ENCODE measurements at regions not wholly inside any gene's neighbourhood (a gene's known extent, or its start where the extent isn't known, plus 50 kb on each side); places are given as distances from the start of the nearest gene placed in this dataset.

DNA sequence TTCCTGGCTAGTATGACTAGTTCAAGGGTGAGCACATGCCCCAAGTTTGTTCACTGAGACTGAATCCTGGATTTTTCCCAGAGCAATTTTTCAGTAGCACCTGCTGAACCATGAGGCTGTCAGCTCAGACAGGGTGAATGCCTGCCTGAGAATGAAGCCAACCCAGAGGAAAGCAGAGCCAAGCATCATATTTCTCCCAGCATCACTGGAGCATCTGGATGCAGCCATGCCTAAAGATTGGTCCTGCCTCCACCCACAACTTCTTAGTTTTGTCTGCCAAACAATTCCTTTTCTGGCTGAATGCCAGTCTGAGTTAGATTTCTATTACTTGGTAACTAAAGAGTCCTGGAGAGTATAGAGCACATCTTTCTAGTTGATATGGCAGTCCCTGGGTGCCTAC lies 343.6 kb downstream of the CSNK1G3 start:
- no peak for TF ChIP-seq NRF1 (IDR thresholded peaks at IDR 0.05; ENCODE audit: low read depth, low read length)
- TF ChIP-seq, protein P1, sequence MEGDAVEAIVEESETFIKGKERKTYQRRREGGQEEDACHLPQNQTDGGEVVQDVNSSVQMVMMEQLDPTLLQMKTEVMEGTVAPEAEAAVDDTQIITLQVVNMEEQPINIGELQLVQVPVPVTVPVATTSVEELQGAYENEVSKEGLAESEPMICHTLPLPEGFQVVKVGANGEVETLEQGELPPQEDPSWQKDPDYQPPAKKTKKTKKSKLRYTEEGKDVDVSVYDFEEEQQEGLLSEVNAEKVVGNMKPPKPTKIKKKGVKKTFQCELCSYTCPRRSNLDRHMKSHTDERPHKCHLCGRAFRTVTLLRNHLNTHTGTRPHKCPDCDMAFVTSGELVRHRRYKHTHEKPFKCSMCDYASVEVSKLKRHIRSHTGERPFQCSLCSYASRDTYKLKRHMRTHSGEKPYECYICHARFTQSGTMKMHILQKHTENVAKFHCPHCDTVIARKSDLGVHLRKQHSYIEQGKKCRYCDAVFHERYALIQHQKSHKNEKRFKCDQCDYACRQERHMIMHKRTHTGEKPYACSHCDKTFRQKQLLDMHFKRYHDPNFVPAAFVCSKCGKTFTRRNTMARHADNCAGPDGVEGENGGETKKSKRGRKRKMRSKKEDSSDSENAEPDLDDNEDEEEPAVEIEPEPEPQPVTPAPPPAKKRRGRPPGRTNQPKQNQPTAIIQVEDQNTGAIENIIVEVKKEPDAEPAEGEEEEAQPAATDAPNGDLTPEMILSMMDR (IDR thresholded peaks at IDR 0.05), result no peak
- no peak for TF ChIP-seq POLR2AphosphoS5 (IDR thresholded peaks at IDR 0.05; ENCODE audit: low read depth, low read length)
- TF ChIP-seq, protein P2, sequence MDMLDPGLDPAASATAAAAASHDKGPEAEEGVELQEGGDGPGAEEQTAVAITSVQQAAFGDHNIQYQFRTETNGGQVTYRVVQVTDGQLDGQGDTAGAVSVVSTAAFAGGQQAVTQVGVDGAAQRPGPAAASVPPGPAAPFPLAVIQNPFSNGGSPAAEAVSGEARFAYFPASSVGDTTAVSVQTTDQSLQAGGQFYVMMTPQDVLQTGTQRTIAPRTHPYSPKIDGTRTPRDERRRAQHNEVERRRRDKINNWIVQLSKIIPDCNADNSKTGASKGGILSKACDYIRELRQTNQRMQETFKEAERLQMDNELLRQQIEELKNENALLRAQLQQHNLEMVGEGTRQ (IDR thresholded peaks at IDR 0.05; ENCODE audit: borderline replicate concordance, low read depth, low read length), result no peak
- TF ChIP-seq, protein P3, sequence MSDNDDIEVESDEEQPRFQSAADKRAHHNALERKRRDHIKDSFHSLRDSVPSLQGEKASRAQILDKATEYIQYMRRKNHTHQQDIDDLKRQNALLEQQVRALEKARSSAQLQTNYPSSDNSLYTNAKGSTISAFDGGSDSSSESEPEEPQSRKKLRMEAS (IDR thresholded peaks at IDR 0.05; ENCODE audit: low read depth), result no peak
- TF ChIP-seq EZH2phosphoT487 (IDR thresholded peaks at IDR 0.05; ENCODE audit: borderline replicate concordance, low read depth), result no peak
- TF ChIP-seq GATA2 (CRISPR knock-in tag; IDR thresholded peaks at IDR 0.05), result no peak
- TF ChIP-seq, protein P4, sequence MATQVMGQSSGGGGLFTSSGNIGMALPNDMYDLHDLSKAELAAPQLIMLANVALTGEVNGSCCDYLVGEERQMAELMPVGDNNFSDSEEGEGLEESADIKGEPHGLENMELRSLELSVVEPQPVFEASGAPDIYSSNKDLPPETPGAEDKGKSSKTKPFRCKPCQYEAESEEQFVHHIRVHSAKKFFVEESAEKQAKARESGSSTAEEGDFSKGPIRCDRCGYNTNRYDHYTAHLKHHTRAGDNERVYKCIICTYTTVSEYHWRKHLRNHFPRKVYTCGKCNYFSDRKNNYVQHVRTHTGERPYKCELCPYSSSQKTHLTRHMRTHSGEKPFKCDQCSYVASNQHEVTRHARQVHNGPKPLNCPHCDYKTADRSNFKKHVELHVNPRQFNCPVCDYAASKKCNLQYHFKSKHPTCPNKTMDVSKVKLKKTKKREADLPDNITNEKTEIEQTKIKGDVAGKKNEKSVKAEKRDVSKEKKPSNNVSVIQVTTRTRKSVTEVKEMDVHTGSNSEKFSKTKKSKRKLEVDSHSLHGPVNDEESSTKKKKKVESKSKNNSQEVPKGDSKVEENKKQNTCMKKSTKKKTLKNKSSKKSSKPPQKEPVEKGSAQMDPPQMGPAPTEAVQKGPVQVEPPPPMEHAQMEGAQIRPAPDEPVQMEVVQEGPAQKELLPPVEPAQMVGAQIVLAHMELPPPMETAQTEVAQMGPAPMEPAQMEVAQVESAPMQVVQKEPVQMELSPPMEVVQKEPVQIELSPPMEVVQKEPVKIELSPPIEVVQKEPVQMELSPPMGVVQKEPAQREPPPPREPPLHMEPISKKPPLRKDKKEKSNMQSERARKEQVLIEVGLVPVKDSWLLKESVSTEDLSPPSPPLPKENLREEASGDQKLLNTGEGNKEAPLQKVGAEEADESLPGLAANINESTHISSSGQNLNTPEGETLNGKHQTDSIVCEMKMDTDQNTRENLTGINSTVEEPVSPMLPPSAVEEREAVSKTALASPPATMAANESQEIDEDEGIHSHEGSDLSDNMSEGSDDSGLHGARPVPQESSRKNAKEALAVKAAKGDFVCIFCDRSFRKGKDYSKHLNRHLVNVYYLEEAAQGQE (IDR thresholded peaks at IDR 0.05; ENCODE audit: low read depth, low read length), result no peak
- no peak for TF ChIP-seq YY1 (IDR thresholded peaks at IDR 0.05; ENCODE audit: low read depth)
- TF ChIP-seq SIN3A (IDR thresholded peaks at IDR 0.05; ENCODE audit: borderline replicate concordance, low read depth, low read length), result no peak
- no peak for TF ChIP-seq RXRA (IDR thresholded peaks at IDR 0.05; ENCODE audit: borderline replicate concordance, low read depth)
- no peak for TF ChIP-seq RAD21 (IDR thresholded peaks at IDR 0.05; ENCODE audit: low read length)
- no peak for TF ChIP-seq TAF1 (IDR thresholded peaks at IDR 0.05; ENCODE audit: borderline replicate concordance, low read depth, low read length)
- TF ChIP-seq FOXJ3 (CRISPR knock-in tag; IDR thresholded peaks at IDR 0.05), result no peak

Measured in SK-N-SH (cell line).